ENCODE measurements at regions not wholly inside any gene's neighbourhood (a gene's known extent, or its start where the extent isn't known, plus 50 kb on each side); places are given as distances from the start of the nearest gene placed in this dataset.
A peak's percentile ranks its signal among the peaks of the same experiment; 100 is the strongest.
"Not testable (repeated sequence)": the region's sequence is repeated elsewhere in the genome, so short reads cannot be mapped to it uniquely, and the experiment has no call there.

DNA sequence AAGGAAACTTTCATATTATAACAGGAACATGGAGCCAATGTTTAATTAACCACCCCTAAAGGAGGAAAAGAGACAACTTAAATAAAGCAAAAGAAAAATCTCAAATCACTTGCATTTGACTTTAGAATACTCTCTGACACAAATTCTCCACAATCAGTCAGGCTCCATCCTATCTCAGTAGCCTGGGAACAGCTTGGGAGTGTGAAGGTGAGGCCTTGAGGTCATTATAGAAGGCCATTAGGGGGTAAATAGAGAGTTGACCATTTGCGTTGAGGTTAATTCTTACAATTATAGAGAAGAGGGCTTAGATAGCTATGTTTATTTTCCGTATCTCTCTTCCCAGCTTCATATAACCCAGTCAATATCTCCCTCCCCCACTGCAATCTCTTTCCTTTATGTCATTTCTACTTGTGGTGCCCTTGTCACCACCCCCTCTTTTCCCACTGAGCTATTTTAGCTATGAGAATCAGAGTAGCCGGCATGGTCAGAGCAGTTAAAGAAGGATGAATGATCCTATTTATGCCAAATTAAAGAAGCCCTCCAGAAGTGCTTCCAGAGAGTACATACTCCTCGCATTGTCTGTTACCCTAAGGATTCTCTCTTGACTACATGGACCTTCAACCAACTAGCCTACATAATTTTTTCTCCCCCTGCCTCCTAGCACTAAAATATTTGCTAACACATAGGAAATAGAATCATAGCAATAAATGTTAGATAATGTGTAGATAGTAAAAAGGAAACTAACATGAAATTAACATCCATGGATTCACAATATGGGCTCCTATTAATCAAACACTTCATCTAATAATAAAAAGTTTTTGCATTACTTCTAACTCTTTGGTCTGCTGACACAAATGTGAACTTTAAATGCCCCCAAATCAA lies 135.2 kb upstream of the KRR1 start:
- DNase-seq (ENCODE audit: low read depth), result no peak

- no peak for DNase-seq (ENCODE audit: low read depth)
These were observed 133.2 kb upstream of the KRR1 start for GRCh38 chr12:75644472-75645072.

GRCh38 chr12:75643119-75643518 lies 131.7 kb upstream of the KRR1 start:
- DNase-seq (ENCODE audit: low read depth), result peak; percentile 57

- no peak for DNase-seq (ENCODE audit: low read depth)
These were observed 130.8 kb upstream of the KRR1 start for GRCh38 chr12:75642226-75642625.

DNA sequence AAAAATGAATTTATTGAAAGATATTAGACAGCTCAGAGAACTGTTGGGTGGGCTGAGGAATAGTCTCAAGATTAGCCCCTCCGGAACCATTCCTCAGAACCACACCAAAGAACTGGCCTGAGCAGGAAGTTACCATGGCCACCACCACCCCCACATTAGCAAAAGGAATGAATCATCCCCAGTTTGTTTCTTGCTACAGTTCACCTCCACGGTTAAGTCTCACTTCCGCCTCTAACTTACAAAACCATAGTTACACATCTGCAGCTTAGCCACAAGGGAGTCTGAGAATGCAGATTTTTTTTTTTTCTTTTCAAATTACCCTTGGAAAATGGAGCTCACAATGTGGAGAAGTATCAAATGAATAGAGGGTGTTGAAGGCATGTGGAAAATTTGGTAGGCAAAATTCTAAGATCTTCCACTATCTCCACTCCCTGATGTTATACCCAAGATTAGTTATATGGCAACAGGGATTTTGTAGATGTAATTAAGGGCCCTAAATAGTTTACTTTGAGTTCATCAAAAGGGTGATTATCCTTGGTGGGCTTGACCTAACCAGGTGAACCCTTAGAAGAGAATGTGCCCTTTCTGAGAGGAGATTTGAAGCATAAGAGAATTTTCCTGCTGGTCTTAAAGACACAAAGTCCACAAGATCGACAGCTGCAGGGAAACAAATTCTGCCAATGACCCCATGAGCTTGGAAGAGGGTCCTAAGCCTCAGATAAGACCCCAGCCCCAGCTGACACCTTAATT lies 129.8 kb upstream of the KRR1 start:
- DNase-seq (ENCODE audit: low read depth), result peak; percentile 93

DNA sequence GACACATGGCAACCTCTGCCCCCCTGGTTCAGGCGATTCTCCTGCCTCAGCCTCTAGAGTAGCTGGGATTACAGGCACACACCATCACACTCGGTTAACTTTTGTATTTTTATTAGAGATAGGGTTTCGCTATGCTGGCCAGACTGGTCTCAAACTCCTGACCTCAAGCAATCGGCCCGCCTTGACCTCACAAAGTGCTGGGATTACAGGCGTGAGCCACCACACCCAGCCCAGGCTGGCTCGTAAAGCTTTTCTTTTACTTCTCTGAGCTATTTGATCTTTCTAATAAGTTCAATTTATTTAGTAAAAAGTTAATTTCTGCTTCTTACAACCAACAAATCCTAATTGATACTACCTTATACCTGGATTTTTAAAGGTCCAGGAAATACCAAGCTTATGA lies 127.4 kb upstream of the KRR1 start:
- DNase-seq (ENCODE audit: low read depth), result no peak

- no peak for DNase-seq (ENCODE audit: low read depth)
These were observed 125.2 kb upstream of the KRR1 start for GRCh38 chr12:75636607-75637006.

- DNase-seq (ENCODE audit: low read depth), result peak; percentile 88
These were observed 124.4 kb upstream of the KRR1 start for GRCh38 chr12:75635606-75636444.

DNA sequence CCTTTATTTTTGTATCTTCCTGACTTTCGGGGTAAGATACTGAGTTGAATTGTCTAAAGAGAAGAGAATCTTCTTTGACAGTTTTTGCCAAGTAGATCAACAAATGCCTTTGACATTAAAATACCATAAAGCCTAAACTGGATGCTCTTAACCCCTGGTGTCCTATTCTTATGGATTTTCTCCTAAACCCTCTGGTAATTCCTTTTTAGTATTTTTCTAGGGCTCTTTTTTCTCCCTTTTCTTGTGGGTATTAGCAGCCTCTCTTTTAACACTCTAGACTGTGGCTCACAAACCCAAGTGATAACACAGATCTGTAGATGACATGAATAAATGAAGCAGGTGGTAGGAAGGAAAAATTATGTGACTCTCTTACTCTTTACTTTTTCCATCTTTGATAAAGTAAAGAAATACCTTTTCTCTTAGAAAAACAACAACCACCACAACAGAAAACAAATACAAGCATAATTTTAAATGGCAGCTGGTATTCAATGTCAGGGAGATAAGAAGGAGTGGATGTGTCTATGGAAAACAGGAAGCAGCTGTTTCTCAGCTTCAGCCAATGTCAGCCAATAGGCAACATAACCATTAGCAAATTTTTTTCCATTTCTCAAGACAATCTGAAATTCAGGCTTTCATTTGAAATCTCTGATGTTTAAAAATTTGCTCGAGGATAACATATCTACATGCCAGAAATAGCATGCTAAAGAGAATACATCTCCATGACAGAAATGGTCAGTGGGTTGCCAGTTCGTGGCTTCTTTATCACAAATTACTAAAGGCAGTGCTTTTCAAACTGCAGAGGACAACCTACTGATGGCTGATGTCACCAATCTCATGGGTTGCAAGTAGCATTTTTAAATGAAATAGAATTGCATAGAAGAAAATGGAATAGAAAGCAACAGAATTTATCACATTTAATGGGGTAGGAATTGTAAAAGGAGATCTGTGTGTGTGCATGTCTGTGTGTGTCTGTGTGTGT lies 123.1 kb upstream of the KRR1 start:
- DNase-seq (ENCODE audit: low read depth), result no peak

DNA sequence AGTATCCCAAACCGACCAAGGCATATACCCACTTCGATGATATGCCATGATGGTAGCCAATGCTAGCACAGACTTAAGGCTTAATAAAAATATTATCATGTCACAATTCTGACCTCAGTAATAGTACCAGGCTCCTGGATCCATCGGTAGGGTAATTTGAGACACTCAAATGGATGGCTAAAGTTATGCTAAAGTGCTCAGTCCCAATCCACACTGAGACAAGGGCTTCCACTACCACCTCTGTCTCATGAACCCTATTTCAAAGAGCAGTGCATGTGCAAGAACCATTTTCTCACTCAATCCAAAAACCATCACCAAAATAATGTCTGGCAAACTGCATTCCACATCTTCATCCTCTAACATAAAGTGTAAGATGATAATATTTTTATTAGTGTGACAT lies 122.4 kb upstream of the KRR1 start:
- no peak for DNase-seq (ENCODE audit: low read depth)

DNA sequence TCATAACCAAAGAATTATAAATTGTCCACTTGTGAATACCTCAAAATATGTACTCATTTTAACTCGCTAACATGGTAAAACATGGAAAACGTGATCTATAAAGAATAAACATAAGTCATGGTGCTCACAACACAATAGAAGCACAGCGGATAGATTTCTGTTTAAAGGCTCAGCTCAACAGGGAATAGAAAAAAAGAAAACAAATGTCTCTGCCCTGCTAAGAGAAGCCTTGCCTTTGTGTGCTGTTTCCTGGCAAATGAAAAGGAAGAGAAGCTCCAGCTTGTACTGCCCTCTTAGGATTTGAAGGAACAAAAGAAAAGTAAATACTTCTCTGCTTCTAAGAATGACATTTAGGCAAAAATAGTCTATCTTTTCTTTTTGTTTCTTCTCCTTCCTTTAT lies 121.0 kb upstream of the KRR1 start:
- DNase-seq (ENCODE audit: low read depth), result no peak

DNA sequence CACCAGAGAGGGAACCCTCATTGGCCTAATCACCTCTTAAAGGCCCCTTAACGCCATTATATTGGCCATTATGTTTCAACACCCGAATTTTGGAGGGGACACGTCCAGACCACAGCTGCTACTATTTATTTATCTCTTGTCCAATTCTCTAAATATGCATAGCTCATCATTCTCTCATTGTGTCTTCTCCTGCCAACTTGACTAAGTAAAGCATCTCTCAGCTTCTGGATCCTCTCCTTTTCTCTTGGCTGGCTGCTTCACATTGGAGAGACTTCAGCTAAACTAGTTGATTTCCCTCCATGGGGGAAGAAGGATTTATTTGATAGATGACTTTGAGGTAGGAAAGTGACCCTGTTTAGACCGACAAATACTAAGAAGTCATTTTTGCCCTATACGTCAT lies 120.4 kb upstream of the KRR1 start:
- DNase-seq (ENCODE audit: low read depth), result no peak

- no peak for DNase-seq (ENCODE audit: low read depth)
These were observed 118.7 kb upstream of the KRR1 start for GRCh38 chr12:75630091-75630490.

GRCh38 chr12:75628916-75629315 lies 117.5 kb upstream of the KRR1 start:
- DNase-seq (ENCODE audit: low read depth), result no peak

DNA sequence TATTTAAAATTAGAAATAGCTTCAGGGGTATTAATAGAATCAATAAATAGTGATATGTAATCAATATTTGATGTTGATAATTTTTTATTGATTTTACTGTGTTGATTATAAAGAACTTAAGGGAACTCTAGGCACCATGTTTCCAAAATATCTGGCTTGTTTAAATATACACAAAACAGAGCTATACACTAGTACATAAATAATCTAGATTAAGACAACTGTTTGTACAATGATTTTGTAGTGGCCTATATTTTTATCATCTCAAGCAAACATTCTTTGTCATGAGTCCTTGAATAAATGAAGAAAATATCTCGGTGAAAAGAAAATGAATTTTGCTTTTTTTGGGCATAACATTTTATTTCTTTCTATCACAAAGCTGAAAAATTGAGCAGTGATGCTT lies 117.1 kb upstream of the KRR1 start:
- no peak for DNase-seq (ENCODE audit: low read depth)

- peak; percentile 71 for DNase-seq (ENCODE audit: low read depth)
These were observed 112.3 kb upstream of the KRR1 start for GRCh38 chr12:75623631-75624154.

DNA sequence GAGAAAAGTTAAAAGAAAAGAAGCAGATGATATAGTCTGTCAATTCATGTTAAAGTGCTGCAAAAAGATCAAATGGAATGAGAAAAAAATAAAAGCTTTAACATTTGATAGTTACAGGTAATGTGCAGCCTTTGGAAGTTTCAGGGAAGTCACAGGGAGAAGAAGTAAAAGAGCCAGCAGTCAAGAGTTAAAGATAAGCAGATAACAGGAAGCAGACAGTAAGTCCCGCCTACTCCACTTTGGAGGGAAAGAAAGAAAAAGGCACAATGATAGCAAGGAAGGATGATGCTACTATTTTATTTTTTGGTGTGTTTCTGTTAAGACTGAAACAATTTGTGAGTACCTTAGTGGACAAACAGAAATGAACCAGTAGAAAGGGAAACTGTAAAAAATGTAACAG lies 111.1 kb upstream of the KRR1 start:
- DNase-seq (ENCODE audit: low read depth), result no peak

GRCh38 chr12:75614396-75614795 lies 103.0 kb upstream of the KRR1 start:
- not testable (repeated sequence) for DNase-seq (ENCODE audit: low read depth)

GRCh38 chr12:75613981-75614380 lies 102.6 kb upstream of the KRR1 start:
- no peak for DNase-seq (ENCODE audit: low read depth)

DNA sequence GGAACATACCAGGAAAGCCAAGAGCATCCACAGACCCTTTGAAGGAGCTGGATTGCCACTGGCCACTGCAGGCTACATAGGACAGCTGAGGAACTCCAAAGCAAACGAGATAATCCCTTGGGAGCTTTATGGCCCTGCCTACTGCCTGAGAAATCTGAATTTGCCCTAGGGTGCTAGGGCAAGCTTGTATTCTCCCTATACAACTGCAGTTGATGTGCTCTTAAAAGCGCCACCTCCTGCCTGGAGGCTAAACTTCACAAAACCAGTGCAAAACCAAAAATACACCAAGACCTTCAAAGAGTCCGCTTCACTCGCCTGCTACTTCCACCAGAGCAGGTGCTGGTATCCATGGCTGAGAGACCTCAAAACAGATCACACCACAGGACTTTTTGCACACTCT lies 99.6 kb upstream of the KRR1 start:
- no peak for DNase-seq (ENCODE audit: low read depth)

All from Daoy (cell line).